ENCODE measurements at regions not wholly inside any gene's neighbourhood (a gene's known extent, or its start where the extent isn't known, plus 50 kb on each side); places are given as distances from the start of the nearest gene placed in this dataset.

DNA sequence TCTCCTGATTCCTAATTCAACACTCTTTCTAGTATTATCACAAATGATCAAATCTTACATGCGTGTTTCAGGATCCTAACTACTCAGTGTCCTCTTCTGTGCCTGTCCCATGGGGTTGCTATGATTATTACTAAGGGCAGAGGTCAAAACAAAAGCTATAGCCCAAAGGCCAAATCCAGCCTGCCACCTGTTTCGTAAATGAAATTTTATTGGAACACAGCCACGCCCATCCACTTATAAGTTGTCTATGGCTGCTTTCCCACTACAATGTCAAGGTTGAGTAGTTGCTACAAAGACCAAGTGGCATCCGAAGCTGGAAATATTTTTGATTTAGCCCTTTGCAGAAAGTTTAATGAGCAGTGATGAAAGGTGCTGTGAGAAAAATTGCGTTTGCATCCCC is 336.6 kb downstream of the TMEM114 start:
- Histone ChIP-seq H3K4me1 (ENCODE audit: control insufficient read depth, insufficient read depth, low read length) (no peaks in the 10 kb centered on the region), H3K4me3 (ENCODE audit: low read length) (no peak overlapping the region), H3K9ac (ENCODE audit: extremely low read depth, low read length, poor library complexity, severe bottlenecking) (no peak overlapping the region), H3K27ac (ENCODE audit: low read depth, low read length) (no peak overlapping the region), H3K27me3 (ENCODE audit: control insufficient read depth, insufficient read depth, low read length, poor library complexity, severe bottlenecking) (no peaks in the 10 kb centered on the region), H3K9me3 (ENCODE audit: control insufficient read depth, low read length) (no peaks in the 10 kb centered on the region), H3K36me3 (ENCODE audit: control insufficient read depth, insufficient read depth, low read length) (no peaks in the 10 kb centered on the region)
- TF ChIP-seq, protein P1, sequence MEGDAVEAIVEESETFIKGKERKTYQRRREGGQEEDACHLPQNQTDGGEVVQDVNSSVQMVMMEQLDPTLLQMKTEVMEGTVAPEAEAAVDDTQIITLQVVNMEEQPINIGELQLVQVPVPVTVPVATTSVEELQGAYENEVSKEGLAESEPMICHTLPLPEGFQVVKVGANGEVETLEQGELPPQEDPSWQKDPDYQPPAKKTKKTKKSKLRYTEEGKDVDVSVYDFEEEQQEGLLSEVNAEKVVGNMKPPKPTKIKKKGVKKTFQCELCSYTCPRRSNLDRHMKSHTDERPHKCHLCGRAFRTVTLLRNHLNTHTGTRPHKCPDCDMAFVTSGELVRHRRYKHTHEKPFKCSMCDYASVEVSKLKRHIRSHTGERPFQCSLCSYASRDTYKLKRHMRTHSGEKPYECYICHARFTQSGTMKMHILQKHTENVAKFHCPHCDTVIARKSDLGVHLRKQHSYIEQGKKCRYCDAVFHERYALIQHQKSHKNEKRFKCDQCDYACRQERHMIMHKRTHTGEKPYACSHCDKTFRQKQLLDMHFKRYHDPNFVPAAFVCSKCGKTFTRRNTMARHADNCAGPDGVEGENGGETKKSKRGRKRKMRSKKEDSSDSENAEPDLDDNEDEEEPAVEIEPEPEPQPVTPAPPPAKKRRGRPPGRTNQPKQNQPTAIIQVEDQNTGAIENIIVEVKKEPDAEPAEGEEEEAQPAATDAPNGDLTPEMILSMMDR (conservative IDR thresholded peaks at IDR 0.05), result no peak
- Mint-ChIP-seq H3K4me3 (no peak overlapping the region), H3K36me3 (ENCODE audit: low read depth) (no peaks in the 10 kb centered on the region), H3K4me1 (peaks cover 8% of the 10 kb centered on the region), H3K27me3 (ENCODE audit: insufficient read depth) (peaks cover 3% of the 10 kb centered on the region), H3K27ac (no peak overlapping the region), H3K9me3 (no peaks in the 10 kb centered on the region)
- no peak for DNase-seq
- 92 to 97% methylated on average over 3 to 5 of the region's 5 CpGs for whole genome bisulfite sequencing, 2 experiments (ENCODE audit: insufficient coverage in 1 of 2, insufficient read length in 1 of 2)

DNA sequence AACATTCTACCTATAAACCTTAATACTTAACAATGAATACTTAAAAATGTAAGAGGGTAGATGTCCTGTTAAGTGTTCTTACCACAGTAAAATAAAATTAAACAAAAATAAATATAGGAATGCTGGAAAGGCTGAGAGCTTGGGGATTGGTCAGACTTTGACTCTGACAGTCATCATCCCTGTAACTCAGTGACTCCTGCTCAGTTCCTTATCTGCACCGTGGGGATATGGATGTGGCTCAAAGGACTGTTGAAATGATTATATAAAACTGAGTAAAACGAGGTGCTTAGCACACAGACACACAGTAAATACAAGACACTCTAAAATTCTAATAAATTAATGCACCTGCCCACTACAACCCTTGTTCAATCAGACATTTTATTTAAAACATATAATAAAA is 338.6 kb downstream of the TMEM114 start:
- Histone ChIP-seq H3K4me1 (ENCODE audit: control insufficient read depth, insufficient read depth, low read length) (no peaks in the 10 kb centered on the region), H3K36me3 (ENCODE audit: control insufficient read depth, insufficient read depth, low read length) (no peaks in the 10 kb centered on the region), H3K27me3 (ENCODE audit: control insufficient read depth, insufficient read depth, low read length, poor library complexity, severe bottlenecking) (no peaks in the 10 kb centered on the region), H3K4me3 (ENCODE audit: low read length) (no peak overlapping the region), H3K9me3 (ENCODE audit: control insufficient read depth, low read length) (no peaks in the 10 kb centered on the region), H3K27ac (ENCODE audit: low read depth, low read length) (no peak overlapping the region), H3K9ac (ENCODE audit: extremely low read depth, low read length, poor library complexity, severe bottlenecking) (no peak overlapping the region)
- Mint-ChIP-seq H3K9me3 (no peaks in the 10 kb centered on the region), H3K27me3 (ENCODE audit: insufficient read depth) (no peaks in the 10 kb centered on the region), H3K36me3 (ENCODE audit: low read depth) (no peaks in the 10 kb centered on the region), H3K4me3 (no peak overlapping the region), H3K27ac (no peak overlapping the region), H3K4me1 (peaks cover 4% of the 10 kb centered on the region)
- WGBS, 2 experiments (ENCODE audit: insufficient coverage in 1 of 2, insufficient read length in 1 of 2), result 80% methylated on average over 2 of the region's 2 CpGs; no CpG with 5 or more reads in 1 of the 2 experiments
- TF ChIP-seq, protein P1 (conservative IDR thresholded peaks at IDR 0.05), result no peak
- no peak for DNase-seq

DNA sequence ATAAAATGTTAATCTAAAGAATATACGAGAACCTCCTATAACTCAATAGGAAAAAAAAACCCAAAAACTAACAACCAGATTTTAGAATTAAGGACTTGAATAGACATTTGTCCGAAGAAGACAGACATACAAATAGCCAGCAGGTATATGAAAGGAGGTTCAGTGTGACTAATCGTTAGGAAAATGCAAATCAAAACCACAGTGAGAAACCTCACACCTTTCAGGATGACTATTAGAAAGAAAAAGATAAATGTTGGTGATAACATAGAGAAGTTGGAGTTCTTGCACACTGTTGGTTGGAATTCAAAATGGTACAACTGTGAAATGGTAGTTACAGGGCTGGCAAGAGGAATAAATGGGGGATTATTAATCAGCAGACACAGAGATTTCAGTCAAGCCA is 339.0 kb downstream of the TMEM114 start:
- no peak for DNase-seq
- Mint-ChIP-seq H3K27me3 (ENCODE audit: insufficient read depth) (no peaks in the 10 kb centered on the region), H3K9me3 (no peaks in the 10 kb centered on the region), H3K4me1 (peaks cover 4% of the 10 kb centered on the region), H3K27ac (no peak overlapping the region), H3K36me3 (ENCODE audit: low read depth) (no peaks in the 10 kb centered on the region), H3K4me3 (no peak overlapping the region)
- H3K36me3 ChIP-seq (ENCODE audit: control insufficient read depth, insufficient read depth, low read length), result no peaks in the 10 kb centered on the region
- no peaks in the 10 kb centered on the region for H3K9me3 ChIP-seq (ENCODE audit: control insufficient read depth, low read length)
- H3K27me3 ChIP-seq (ENCODE audit: control insufficient read depth, insufficient read depth, low read length, poor library complexity, severe bottlenecking), result no peaks in the 10 kb centered on the region
- no peak overlapping the region for H3K9ac ChIP-seq (ENCODE audit: extremely low read depth, low read length, poor library complexity, severe bottlenecking)
- H3K4me3 ChIP-seq (ENCODE audit: low read length), result no peak overlapping the region
- TF ChIP-seq, protein P1 (conservative IDR thresholded peaks at IDR 0.05), result no peak
- WGBS, 2 experiments (ENCODE audit: insufficient coverage in 1 of 2, insufficient read length in 1 of 2), result 75 to 83% methylated on average over 1 to 2 of the region's 3 CpGs
- no peaks in the 10 kb centered on the region for H3K4me1 ChIP-seq (ENCODE audit: control insufficient read depth, insufficient read depth, low read length)
- no peak overlapping the region for H3K27ac ChIP-seq (ENCODE audit: low read depth, low read length)

Measured in endodermal cell (in vitro differentiated cells).